H1 (cell line): ENCODE measurements at regions not wholly inside any gene's neighbourhood (a gene's known extent, or its start where the extent isn't known, plus 50 kb on each side); places are given as distances from the start of the nearest gene placed in this dataset.

Experiments used
- CTCF ChIA-PET: fragments of 300-600 bp; sonication (Branson Sonifier 250); formaldehyde crosslinking; loops from one replicate; lab custom pipeline; 2021; ENCODE audit not compliant: partially characterized antibody; lab: Charles Lee
- POLR2A ChIA-PET: fragments of 300-600 bp; sonication (Branson Sonifier 250); formaldehyde crosslinking; loops from one replicate; lab custom pipeline; 2021; ENCODE audit warnings: inconsistent platforms; ENCODE audit not compliant: partially characterized antibody; lab: Charles Lee
- DNase-seq, 2 experiments: peaks; one replicate each; pipeline versions ENCODE4 v3.0.0 to v3.0.0-alpha.2; 2010 to 2022; ENCODE audit warnings: low spot score in 2 of 2, low read depth in 1 of 2, mixed read lengths in 1 of 2
- FAIRE-seq: peaks from 2 replicates; lab custom pipeline; 2011; peaks lifted over from hg19 to GRCh38; lab: Jason Lieb, UNC
- H2AFZ ChIP-seq: 2 replicates; pipeline ENCODE4 v1.8.1; 2012; ENCODE audit warnings: low read length, inconsistent platforms
- H2AK5ac ChIP-seq: 2 replicates; pipeline ENCODE4 v1.6.1; 2013; ENCODE audit warnings: low read depth, low read length
- H2BK120ac ChIP-seq: replicated peaks from 2 replicates; pipeline ENCODE3; 2013; ENCODE audit warnings: low read depth, low read length, inconsistent platforms
- H2BK12ac ChIP-seq: 2 replicates; pipeline ENCODE4 v1.6.1; 2013; ENCODE audit warnings: low read depth, low read length
- H2BK15ac ChIP-seq: 2 replicates; pipeline ENCODE4 v1.6.1; 2013; ENCODE audit warnings: low read length
- H2BK20ac ChIP-seq: 2 replicates; pipeline ENCODE4 v1.6.1; 2013; ENCODE audit warnings: low read length
- H2BK5ac ChIP-seq: 2 replicates; pipeline ENCODE4 v1.6.1; 2013; ENCODE audit warnings: low read depth, low read length
- H3K14ac ChIP-seq: 2 replicates; pipeline ENCODE4 v1.6.1; 2013; ENCODE audit warnings: inconsistent platforms; ENCODE audit not compliant: insufficient read length
- H3K18ac ChIP-seq: 2 replicates; pipeline ENCODE4 v1.6.1; 2013; ENCODE audit warnings: low read length; ENCODE audit errors: extremely low read depth
- H3K23ac ChIP-seq: 2 replicates; pipeline ENCODE4 v1.6.1; 2013; ENCODE audit warnings: inconsistent platforms; ENCODE audit not compliant: insufficient read length
- H3K23me2 ChIP-seq: 2 replicates; pipeline ENCODE4 v1.6.1; 2013; ENCODE audit warnings: low read depth, low read length
- H3K27ac ChIP-seq: 2 replicates; pipeline ENCODE4 v1.6.1; 2011; ENCODE audit warnings: low read depth, low read length, inconsistent platforms
- H3K27me3 ChIP-seq, 4 experiments: replicated peaks in 1 of 4; 1 replicate in 1 of 4; 2 replicates in 3 of 4; pipeline versions ENCODE4 v1.6.1 to v1.8.1; 2011 to 2013; ENCODE audit warnings: low read length in 3 of 4, mild to moderate bottlenecking in 3 of 4, inconsistent platforms in 2 of 4, mixed read lengths in 2 of 4, moderate library complexity in 1 of 4; ENCODE audit not compliant: control insufficient read depth in 3 of 4, insufficient read depth in 3 of 4; ENCODE audit errors: extremely low read depth in 1 of 4
- H3K36me3 ChIP-seq, 4 experiments: 2 replicates each; pipeline versions ENCODE4 v1.6.1 to v1.8.1; 2011 to 2013; ENCODE audit warnings: mild to moderate bottlenecking in 4 of 4, low read length in 3 of 4, moderate library complexity in 2 of 4, control low read depth in 1 of 4, inconsistent platforms in 1 of 4; ENCODE audit not compliant: insufficient read depth in 4 of 4, control insufficient read depth in 2 of 4
- H3K4ac ChIP-seq: replicated peaks from 2 replicates; pipeline ENCODE3; 2013; ENCODE audit warnings: low read length, low read depth, mixed read lengths, inconsistent platforms; ENCODE audit not compliant: insufficient read length
- H3K4me1 ChIP-seq, 4 experiments: replicated peaks in 1 of 4; 1 replicate in 1 of 4; 2 replicates in 3 of 4; pipeline versions ENCODE4 v1.6.1 to v1.8.1; 2011 to 2013; ENCODE audit warnings: low read length in 3 of 4, inconsistent platforms in 2 of 4, mixed read lengths in 1 of 4; ENCODE audit not compliant: insufficient read depth in 4 of 4, control insufficient read depth in 3 of 4
- H3K4me2 ChIP-seq, 2 experiments: 2 replicates each; pipeline versions ENCODE4 v1.6.1 to v1.8.1; 2011 to 2013; ENCODE audit warnings: low read depth in 2 of 2, low read length in 2 of 2, control low read depth in 1 of 2, inconsistent platforms in 1 of 2, mild to moderate bottlenecking in 1 of 2; ENCODE audit not compliant: insufficient read depth in 1 of 2
- H3K4me3 ChIP-seq, 4 experiments: fragments of 200-600, 300-600 bp in 1 of 4; sonication (generic), shearing (Covaris generic), sonication (Bioruptor Twin) in 1 of 4; 2 replicates each; pipeline versions ENCODE4 v1.5.1 to v1.8.1; 2011 to 2016; ENCODE audit warnings: low read length in 4 of 4, low read depth in 3 of 4, control low read depth in 2 of 4, inconsistent platforms in 2 of 4, mild to moderate bottlenecking in 2 of 4, mixed read lengths in 1 of 4, moderate library complexity in 1 of 4; ENCODE audit not compliant: insufficient read depth in 2 of 4; ENCODE audit errors: extremely low read depth in 1 of 4
- H3K56ac ChIP-seq: replicated peaks from 2 replicates; pipeline ENCODE3; 2013; ENCODE audit warnings: low read depth, mild to moderate bottlenecking, mixed read lengths, low read length, inconsistent platforms; ENCODE audit not compliant: insufficient read length
- H3K79me1 ChIP-seq: 2 replicates; pipeline ENCODE4 v1.6.1; 2013; ENCODE audit warnings: low read depth, low read length, control low read depth
- H3K79me2 ChIP-seq, 2 experiments: 2 replicates each; pipeline versions ENCODE4 v1.6.1 to v1.8.1; 2012 to 2013; ENCODE audit warnings: low read length in 2 of 2, mild to moderate bottlenecking in 2 of 2, inconsistent platforms in 1 of 2; ENCODE audit not compliant: insufficient read depth in 2 of 2, control insufficient read depth in 1 of 2
- H3K9ac ChIP-seq, 4 experiments: replicated peaks in 1 of 4; 1 replicate in 1 of 4; 2 replicates in 3 of 4; pipeline versions ENCODE4 v1.6.1 to v1.8.1; 2011 to 2013; ENCODE audit warnings: low read depth in 3 of 4, low read length in 3 of 4, control low read depth in 2 of 4, mild to moderate bottlenecking in 2 of 4, moderate library complexity in 2 of 4, inconsistent platforms in 1 of 4; ENCODE audit errors: extremely low read depth in 1 of 4
- H3K9me3 ChIP-seq, 2 experiments: 2 replicates each; pipeline versions ENCODE4 v1.6.1 to v1.8.1; 2012 to 2013; ENCODE audit warnings: mild to moderate bottlenecking in 2 of 2, moderate library complexity in 2 of 2, control low read depth in 1 of 2, inconsistent platforms in 1 of 2, low read depth in 1 of 2, low read length in 1 of 2, mixed read lengths in 1 of 2; ENCODE audit not compliant: insufficient read depth in 2 of 2
- H4K20me1 ChIP-seq, 2 experiments: replicated peaks in 1 of 2; 2 replicates each; pipeline versions ENCODE3 to v1.8.1; 2011 to 2013; ENCODE audit warnings: inconsistent platforms in 2 of 2, low read length in 2 of 2, mild to moderate bottlenecking in 1 of 2; ENCODE audit not compliant: insufficient read depth in 2 of 2, control insufficient read depth in 1 of 2
- H4K5ac ChIP-seq: 2 replicates; pipeline ENCODE4 v1.6.1; 2013; ENCODE audit warnings: low read length, low read depth, mixed read lengths, inconsistent platforms; ENCODE audit not compliant: insufficient read length
- H4K8ac ChIP-seq: 2 replicates; pipeline ENCODE4 v1.8.0; 2013; ENCODE audit warnings: mild to moderate bottlenecking, moderate library complexity, low read length, inconsistent platforms; ENCODE audit not compliant: insufficient read depth; ENCODE audit errors: extremely low read depth
- H4K91ac ChIP-seq: replicated peaks from 2 replicates; pipeline ENCODE3; 2013; ENCODE audit warnings: low read length, mixed read lengths, inconsistent platforms; ENCODE audit not compliant: insufficient read length
- ATF2 ChIP-seq: IDR thresholded peaks from 2 replicates; pipeline ENCODE4 v1.6.1; 2012; ENCODE audit warnings: low read length, inconsistent platforms
- BRCA1 ChIP-seq: IDR thresholded peaks from 2 replicates; pipeline ENCODE4 v1.6.1; 2012; ENCODE audit warnings: low read depth, low read length, improper control_type of control experiment
- CTBP2 ChIP-seq: IDR thresholded peaks from 2 replicates; pipeline ENCODE4 v1.7.0; 2011; ENCODE audit warnings: borderline replicate concordance, mild to moderate bottlenecking, moderate library complexity, mixed read lengths, low read length; ENCODE audit not compliant: insufficient read depth, insufficient read length
- EP300 ChIP-seq, 2 experiments: IDR thresholded peaks; 1 replicate in 1 of 2; 2 replicates in 1 of 2; pipeline ENCODE4 v1.6.1; 2011 to 2012; ENCODE audit warnings: low read depth in 2 of 2, low read length in 2 of 2, mild to moderate bottlenecking in 2 of 2, borderline replicate concordance in 1 of 2, inconsistent platforms in 1 of 2, moderate library complexity in 1 of 2
- MAX ChIP-seq: IDR thresholded peaks from 2 replicates; pipeline ENCODE4 v1.6.1; 2012; ENCODE audit warnings: inconsistent platforms
- RFX5 ChIP-seq: IDR thresholded peaks from 2 replicates; pipeline ENCODE4 v1.6.1; 2011; ENCODE audit warnings: low read depth, low read length, improper control_type of control experiment, borderline replicate concordance
- SAP30 ChIP-seq: fragments of 300-600 bp; sonication (generic); IDR thresholded peaks from 2 replicates; pipeline ENCODE4 v1.7.1; 2012; ENCODE audit warnings: low read length, moderate library complexity, mild to moderate bottlenecking, inconsistent platforms; ENCODE audit not compliant: insufficient read depth, insufficient replicate concordance
- SP2 ChIP-seq: IDR thresholded peaks from 2 replicates; pipeline ENCODE4 v1.6.1; 2012; ENCODE audit warnings: mild to moderate bottlenecking, low read length, inconsistent platforms
- SP4 ChIP-seq: IDR thresholded peaks from 2 replicates; pipeline ENCODE4 v1.6.1; 2012; ENCODE audit warnings: low read length, inconsistent platforms
- TAF7 ChIP-seq: optimal IDR thresholded peaks from 2 replicates; pipeline ENCODE3; 2011; ENCODE audit warnings: low read depth, mild to moderate bottlenecking, inconsistent platforms, low read length, moderate library complexity, borderline replicate concordance
- ZNF274 ChIP-seq: IDR thresholded peaks from 2 replicates; pipeline ENCODE4 v1.7.0; 2012; ENCODE audit warnings: low read length, borderline replicate concordance; ENCODE audit errors: extremely low read depth
- TF ChIP-seq, protein P1 (sequence below): IDR thresholded peaks from 2 replicates; pipeline ENCODE4 v1.6.1; 2011; ENCODE audit warnings: low read depth, mild to moderate bottlenecking, low read length; ENCODE audit not compliant: insufficient read depth

DNA sequence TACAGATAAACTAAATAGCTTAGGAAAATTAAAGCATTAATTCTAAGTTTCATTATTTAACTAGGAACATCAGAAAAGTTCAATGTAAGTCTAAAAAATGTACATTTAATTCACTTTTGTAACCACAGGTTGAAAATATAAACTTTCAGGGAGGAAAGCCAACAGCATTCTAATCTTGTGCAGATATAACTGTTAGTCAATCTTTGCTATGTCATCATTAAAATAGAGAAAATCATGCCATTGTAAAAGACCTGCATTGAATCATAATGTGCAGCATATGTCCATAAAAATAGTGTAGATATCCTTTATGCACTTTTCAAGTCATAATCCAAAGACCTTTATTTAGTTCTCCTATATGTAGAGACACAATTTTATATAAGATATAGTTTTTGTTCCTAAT lies 207.3 kb downstream of the ALG10B start:
- Histone ChIP-seq H3K14ac (no peak overlapping the region), H4K20me1 (no peaks in the 10 kb centered on the region), H3K79me2 (no peaks in the 10 kb centered on the region), H3K9me3 (no peaks in the 10 kb centered on the region), H3K18ac (no peak overlapping the region), H2AK5ac (no peak overlapping the region), H3K4me2 (no peak overlapping the region), H4K5ac (no peak overlapping the region), H3K56ac (no peak overlapping the region), H3K23ac (no peak overlapping the region), H2BK20ac (no peak overlapping the region), H2BK5ac (no peak overlapping the region), H3K9ac (no peak overlapping the region), H2BK120ac (no peak overlapping the region), H3K36me3 (no peaks in the 10 kb centered on the region), H3K4ac (no peak overlapping the region), H3K23me2 (no peaks in the 10 kb centered on the region), H2BK12ac (no peak overlapping the region), H3K27ac (no peak overlapping the region), H4K91ac (no peak overlapping the region), H3K79me1 (no peaks in the 10 kb centered on the region), H4K8ac (no peak overlapping the region), H3K4me1 (no peaks in the 10 kb centered on the region), H3K4me3 (no peak overlapping the region), H2BK15ac (no peak overlapping the region), H2AFZ (no peak overlapping the region), H3K27me3 (no peaks in the 10 kb centered on the region)
- TF ChIP-seq ZNF274, result no peak
- TF ChIP-seq SP4, result no peak
- TF ChIP-seq CTBP2, result no peak
- no peak for TF ChIP-seq SAP30
- TF ChIP-seq, protein P1, sequence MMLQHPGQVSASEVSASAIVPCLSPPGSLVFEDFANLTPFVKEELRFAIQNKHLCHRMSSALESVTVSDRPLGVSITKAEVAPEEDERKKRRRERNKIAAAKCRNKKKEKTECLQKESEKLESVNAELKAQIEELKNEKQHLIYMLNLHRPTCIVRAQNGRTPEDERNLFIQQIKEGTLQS, result no peak
- no peak for TF ChIP-seq MAX
- TF ChIP-seq RFX5, result no peak
- TF ChIP-seq TAF7, result no peak
- TF ChIP-seq BRCA1, result no peak
- TF ChIP-seq ATF2, result no peak
- TF ChIP-seq SP2, result no peak
- TF ChIP-seq EP300 (IDR thresholded peaks at IDR 0.05; ENCODE audit: borderline replicate concordance in 1 of 2, low read depth in 2 of 2, low read length in 2 of 2), result no peak
- POLR2A ChIA-PET, result no interaction called here
- DNase-seq (no peak), FAIRE-seq (no peak)
- CTCF ChIA-PET, result no interaction called here
